HG02884 (cell line): ENCODE measurements at regions not wholly inside any gene's neighbourhood (a gene's known extent, or its start where the extent isn't known, plus 50 kb on each side); places are given as distances from the start of the nearest gene placed in this dataset.

Experiments used
- ATAC-seq: cut with Tn5 transposase; IDR thresholded peaks from one replicate; pipeline ENCODE4 v1.9.1; 2021; ENCODE audit warnings: mild to moderate bottlenecking, moderate library complexity; ENCODE audit not compliant: unreplicated experiment

- ATAC-seq = no peak
Measured at GRCh38 chr15:93664213-93664956, 567.0 kb upstream of the MCTP2 start.

- no peak for ATAC-seq
Measured at GRCh38 chr15:93662162-93662885, 569.0 kb upstream of the MCTP2 start.

GRCh38 chr15:93658026-93658816 is 569.2 kb upstream of the RGMA start:
- ATAC-seq = no peak

GRCh38 chr15:93656041-93656440 is 567.0 kb upstream of the RGMA start:
- no peak for ATAC-seq

- no peak for ATAC-seq
Measured at GRCh38 chr15:93649691-93650235, 560.8 kb upstream of the RGMA start.

GRCh38 chr15:93646193-93646592 is 557.2 kb upstream of the RGMA start:
- no peak for ATAC-seq

GRCh38 chr15:93645594-93645993 is 556.6 kb upstream of the RGMA start:
- no peak for ATAC-seq

- ATAC-seq = no peak
Measured at GRCh38 chr15:93644595-93644994, 555.6 kb upstream of the RGMA start.

GRCh38 chr15:93640411-93640962 is 551.5 kb upstream of the RGMA start:
- no peak for ATAC-seq

GRCh38 chr15:93631958-93632618 is 543.1 kb upstream of the RGMA start:
- ATAC-seq = no peak

GRCh38 chr15:93619597-93619996 is 530.6 kb upstream of the RGMA start:
- ATAC-seq = no peak

- no peak for ATAC-seq
Measured at GRCh38 chr15:93617443-93617842, 528.4 kb upstream of the RGMA start.

GRCh38 chr15:93614386-93615104 is 525.5 kb upstream of the RGMA start:
- no peak for ATAC-seq

- ATAC-seq = no peak
Measured at GRCh38 chr15:93613386-93613785, 524.4 kb upstream of the RGMA start.

GRCh38 chr15:93612953-93613352 is 523.9 kb upstream of the RGMA start:
- no peak for ATAC-seq

GRCh38 chr15:93610944-93611343 is 521.9 kb upstream of the RGMA start:
- ATAC-seq = no peak

- ATAC-seq = no peak
Measured at GRCh38 chr15:93608643-93609148, 519.7 kb upstream of the RGMA start.

GRCh38 chr15:93603550-93603949 is 514.5 kb upstream of the RGMA start:
- no peak for ATAC-seq

GRCh38 chr15:93587059-93587521 is 498.1 kb upstream of the RGMA start:
- no peak for ATAC-seq

- no peak for ATAC-seq
Measured at GRCh38 chr15:93585012-93585411, 496.0 kb upstream of the RGMA start.
